ENCODE measurements at regions not wholly inside any gene's neighbourhood (a gene's known extent, or its start where the extent isn't known, plus 50 kb on each side); places are given as distances from the start of the nearest gene placed in this dataset.

DNA sequence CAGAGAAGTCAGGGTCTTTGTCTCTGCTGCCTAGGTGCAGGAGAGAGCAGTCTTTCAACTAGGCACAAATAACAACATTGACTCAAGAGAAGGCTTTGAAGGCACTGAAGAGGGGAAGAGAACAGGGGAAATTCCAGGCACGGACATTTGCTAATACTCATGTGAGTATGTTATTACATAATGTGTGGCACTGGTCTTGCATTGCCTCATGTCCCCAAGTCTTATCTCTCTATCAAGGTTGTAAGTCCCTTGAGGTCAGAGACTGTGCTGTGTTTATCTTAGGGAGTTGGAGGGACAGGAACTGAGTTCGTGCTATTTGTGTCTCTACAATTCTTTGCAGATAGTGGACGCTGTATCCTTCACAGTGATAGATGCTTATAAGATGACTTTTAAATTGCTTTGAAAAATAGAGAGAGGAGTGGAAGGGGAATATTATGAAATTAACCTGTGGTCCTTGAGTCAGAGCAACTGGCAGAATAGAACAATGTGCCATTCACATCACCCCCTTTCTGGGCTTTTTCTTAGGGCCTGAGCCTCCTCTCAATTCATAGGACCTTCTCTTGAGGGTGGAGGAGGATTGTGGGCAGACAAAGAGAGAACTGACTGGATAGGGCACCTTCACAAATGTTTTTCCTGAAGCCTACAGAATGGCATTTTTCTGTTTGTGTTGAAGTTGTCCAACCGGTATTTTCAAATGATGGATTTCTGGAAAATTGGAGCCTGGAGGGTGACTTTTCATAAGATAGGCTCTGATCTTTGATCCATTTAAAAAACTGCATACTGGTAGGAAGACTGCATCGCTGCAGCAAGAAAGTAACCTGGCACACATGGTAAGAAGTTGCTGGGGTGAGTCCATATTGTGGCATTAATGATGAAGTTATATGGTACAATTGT is 96.6 kb upstream of the CXCR4 start:
- no peak for DNase-seq (ENCODE audit: low read depth)

DNA sequence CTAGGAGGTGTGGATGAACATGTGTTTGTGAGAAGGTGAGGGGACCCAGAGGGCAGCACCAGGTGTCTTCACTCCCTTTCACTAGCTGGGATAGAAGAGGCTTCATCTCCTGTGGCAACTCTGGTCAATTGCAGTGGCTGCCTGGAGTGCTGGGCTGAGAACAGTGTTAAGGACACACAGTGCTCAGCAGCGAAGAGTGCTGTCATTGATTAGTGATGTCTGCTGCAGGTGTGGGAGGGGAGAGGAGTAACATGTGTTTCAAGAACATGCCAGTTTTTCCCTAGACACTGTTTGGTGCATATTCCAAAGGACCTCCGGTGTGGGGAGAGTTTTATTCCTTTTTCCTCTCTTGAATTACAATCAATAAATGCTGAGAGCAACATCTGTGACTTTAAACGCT is 95.9 kb upstream of the CXCR4 start:
- H3K4me3 ChIP-seq (ENCODE audit: low read depth, low read length): no peak overlapping the region
- DNase-seq (ENCODE audit: low read depth): no peak

More for the DNA sequence above, 96.6 kb upstream of the CXCR4 start:
- no peak overlapping the region for H3K4me3 ChIP-seq (ENCODE audit: low read depth, low read length)

DNA sequence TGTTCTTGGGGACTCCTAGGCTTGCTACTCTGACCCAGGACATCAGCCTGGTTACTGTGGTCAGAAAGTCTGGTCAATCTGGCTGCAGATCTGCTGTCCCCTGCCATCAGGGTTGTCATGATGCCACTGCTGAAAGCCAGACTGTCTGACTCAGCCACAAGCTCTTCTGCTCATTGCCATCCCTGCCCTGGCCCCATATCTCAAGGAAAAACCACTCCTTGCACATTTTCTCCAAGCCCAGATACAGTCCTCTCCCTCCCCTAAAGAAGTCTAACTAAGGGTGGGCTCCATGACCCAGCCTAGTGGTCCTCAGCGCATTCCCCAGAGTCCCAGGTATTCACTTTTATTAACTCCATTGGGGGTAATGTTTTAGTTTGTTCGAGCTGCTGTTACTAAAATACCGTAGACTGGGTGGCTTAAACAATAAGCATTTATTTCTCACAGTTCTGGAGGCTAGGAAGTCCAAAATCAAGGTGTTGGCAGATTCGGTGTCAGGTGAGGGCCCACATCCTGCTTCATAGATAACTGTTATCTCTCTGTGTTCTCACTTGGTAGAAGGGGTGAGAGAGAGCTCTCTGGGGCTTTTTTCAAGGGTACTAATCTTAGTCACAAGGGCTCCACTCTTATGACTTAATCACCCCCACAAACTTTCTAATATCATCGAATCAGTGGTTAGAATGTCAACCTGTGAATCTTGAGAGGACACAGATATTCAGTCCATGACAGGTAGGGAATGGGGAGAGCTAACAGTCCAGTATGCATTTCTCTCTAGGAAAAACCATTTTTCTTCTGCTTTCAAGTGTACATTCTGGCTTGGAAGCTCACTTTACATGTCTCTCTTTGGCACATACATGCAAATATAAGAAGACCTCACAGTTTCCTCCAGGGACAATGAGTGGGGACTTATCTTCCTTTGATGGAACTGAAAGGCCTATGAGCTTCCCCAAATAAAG is 94.8 kb upstream of the CXCR4 start:
- DNase-seq (ENCODE audit: low read depth): no peak
- no peak overlapping the region for H3K4me3 ChIP-seq (ENCODE audit: low read depth, low read length)

GRCh38 chr2:136211701-136212100 is 93.8 kb upstream of the CXCR4 start:
- DNase-seq (ENCODE audit: low read depth): no peak
- H3K4me3 ChIP-seq (ENCODE audit: low read depth, low read length): no peak overlapping the region

- no peak overlapping the region for H3K4me3 ChIP-seq (ENCODE audit: low read depth, low read length)
These were observed 92.9 kb upstream of the CXCR4 start for GRCh38 chr2:136210822-136211221.

GRCh38 chr2:136210455-136210805 is 92.5 kb upstream of the CXCR4 start:
- no peak overlapping the region for H3K4me3 ChIP-seq (ENCODE audit: low read depth, low read length)
- DNase-seq (ENCODE audit: low read depth): no peak

More at GRCh38 chr2:136210822-136211221, 92.9 kb upstream of the CXCR4 start:
- DNase-seq (ENCODE audit: low read depth): no peak

DNA sequence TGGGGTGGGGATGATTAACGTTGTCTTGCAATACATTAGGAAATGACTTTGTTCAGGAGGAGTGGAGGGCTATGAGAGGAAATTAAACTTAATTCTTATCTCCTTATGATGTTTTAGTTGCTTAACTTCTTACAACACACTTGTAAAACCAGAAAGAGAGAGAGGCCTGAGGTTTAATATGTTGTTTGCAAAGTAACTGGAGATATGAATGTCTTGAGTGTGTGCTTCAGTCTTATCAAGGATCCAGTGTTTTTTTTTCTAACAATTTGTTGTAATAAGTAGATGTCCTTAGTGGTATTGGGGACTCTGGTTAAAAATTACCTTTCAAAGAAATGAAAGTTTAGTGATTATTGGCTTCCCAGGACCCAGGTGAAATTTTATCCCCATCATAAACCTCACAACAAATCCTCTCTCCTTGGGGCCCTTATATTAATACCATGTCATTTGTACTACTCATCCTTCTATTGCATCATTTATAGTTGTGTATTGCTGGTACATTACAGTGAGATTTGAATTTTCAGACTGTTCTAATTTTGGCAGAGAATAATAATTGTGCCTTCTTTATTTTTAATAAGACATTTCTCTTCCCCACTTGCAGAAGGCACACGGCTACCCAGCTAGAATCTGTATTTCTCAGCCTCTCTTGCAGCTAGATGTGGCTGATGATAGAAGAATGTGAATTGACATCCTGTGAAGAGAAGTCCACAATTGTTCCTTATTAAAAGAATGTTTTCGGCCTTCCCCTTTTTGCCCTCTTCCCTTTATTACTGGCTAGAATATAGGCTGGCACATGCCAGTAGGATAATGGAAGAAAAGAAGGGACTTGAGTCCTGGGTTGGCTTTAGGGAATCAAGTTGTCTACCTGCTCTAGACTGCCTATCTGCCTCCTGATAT is 91.9 kb upstream of the CXCR4 start:
- no peak overlapping the region for H3K4me3 ChIP-seq (ENCODE audit: low read depth, low read length)
- DNase-seq (ENCODE audit: low read depth): no peak

- H3K4me3 ChIP-seq (ENCODE audit: low read depth, low read length): no peak overlapping the region
- DNase-seq (ENCODE audit: low read depth): no peak
These were observed 90.9 kb upstream of the CXCR4 start for GRCh38 chr2:136208682-136209420.

GRCh38 chr2:136207665-136208064 is 89.7 kb upstream of the CXCR4 start:
- H3K4me3 ChIP-seq (ENCODE audit: low read depth, low read length): no peak overlapping the region
- DNase-seq (ENCODE audit: low read depth): no peak

DNA sequence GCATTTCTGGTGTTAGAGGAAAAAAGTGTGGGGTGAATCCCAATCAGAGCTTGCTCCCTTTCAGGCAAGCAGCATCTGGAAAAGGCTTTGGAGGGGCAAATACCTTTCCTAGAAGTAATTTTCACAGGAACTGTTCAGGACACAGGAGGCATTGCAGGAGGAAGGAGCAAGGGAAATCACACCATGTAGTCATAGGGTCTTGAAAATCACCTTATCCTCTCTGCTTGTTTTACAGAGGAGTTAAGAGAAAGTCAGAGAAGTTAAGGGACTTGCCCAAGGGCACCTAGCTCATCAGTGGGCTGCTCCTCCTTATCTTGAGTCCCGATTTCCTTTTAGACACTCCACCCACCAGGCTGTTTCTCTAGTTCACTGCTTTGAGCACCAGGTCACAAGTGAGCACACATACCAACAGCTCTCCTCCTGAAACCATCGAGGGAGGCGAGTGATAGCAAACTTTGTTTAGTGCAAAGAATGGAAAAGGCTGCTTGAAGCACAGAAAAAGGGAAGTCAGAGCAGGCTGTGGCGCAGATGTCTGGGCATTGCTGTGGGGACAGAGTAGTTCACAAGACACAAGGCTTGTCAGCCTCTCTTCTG is 89.2 kb upstream of the CXCR4 start:
- no peak for DNase-seq (ENCODE audit: low read depth)

GRCh38 chr2:136206613-136207012 is 88.7 kb upstream of the CXCR4 start:
- H3K4me3 ChIP-seq (ENCODE audit: low read depth, low read length): no peak overlapping the region
- DNase-seq (ENCODE audit: low read depth): no peak

More for the DNA sequence above, 89.2 kb upstream of the CXCR4 start:
- H3K4me3 ChIP-seq (ENCODE audit: low read depth, low read length): no peak overlapping the region

GRCh38 chr2:136205615-136206014 is 87.7 kb upstream of the CXCR4 start:
- H3K4me3 ChIP-seq (ENCODE audit: low read depth, low read length): no peak overlapping the region
- no peak for DNase-seq (ENCODE audit: low read depth)

GRCh38 chr2:136204971-136205370 is 87.0 kb upstream of the CXCR4 start:
- H3K4me3 ChIP-seq (ENCODE audit: low read depth, low read length): no peak overlapping the region
- DNase-seq (ENCODE audit: low read depth): no peak

DNA sequence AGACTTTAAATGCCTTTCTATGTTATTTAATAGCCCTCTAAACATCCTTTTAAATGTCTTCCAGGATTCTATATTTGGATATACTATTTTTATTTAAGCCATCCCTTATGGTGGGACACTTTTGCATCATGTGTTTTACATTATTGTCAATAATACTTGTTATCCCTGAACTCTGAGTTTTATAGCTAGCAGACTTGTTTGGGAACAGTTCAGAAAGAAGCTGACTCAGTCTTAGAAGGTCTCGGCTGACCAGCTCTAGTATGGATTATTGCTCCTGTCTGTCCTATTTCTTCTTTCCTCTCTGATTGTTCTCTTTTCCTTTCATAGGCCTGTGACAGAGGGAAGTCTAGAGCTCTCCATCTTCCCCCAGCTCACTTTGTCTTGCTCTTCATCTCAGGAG is 77.3 kb upstream of the CXCR4 start:
- H3K4me3 ChIP-seq (ENCODE audit: low read depth, low read length): no peak overlapping the region

DNA sequence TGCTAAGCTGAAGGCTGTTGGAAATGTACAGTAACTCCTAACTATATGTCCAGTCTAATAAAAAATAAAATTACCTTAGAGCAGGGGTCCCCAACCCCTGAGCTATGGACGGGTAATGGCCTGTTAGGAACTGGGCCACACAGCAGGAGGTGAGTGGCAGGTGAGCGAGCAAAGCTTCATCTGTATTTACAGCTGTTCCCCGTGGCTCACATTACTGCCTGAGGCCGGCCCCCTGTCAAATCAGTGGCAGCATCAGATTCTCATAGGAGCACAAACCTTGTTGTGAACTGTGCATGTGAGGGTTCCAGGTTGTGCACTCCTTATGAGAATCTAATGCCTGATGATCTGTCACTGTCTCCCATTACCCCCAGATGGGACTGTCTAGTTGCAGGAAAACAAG is 73.1 kb upstream of the CXCR4 start:
- no peak overlapping the region for H3K4me3 ChIP-seq (ENCODE audit: low read depth, low read length)
- no peak for DNase-seq (ENCODE audit: low read depth)

More for the DNA sequence above, 77.3 kb upstream of the CXCR4 start:
- DNase-seq (ENCODE audit: low read depth): no peak

DNA sequence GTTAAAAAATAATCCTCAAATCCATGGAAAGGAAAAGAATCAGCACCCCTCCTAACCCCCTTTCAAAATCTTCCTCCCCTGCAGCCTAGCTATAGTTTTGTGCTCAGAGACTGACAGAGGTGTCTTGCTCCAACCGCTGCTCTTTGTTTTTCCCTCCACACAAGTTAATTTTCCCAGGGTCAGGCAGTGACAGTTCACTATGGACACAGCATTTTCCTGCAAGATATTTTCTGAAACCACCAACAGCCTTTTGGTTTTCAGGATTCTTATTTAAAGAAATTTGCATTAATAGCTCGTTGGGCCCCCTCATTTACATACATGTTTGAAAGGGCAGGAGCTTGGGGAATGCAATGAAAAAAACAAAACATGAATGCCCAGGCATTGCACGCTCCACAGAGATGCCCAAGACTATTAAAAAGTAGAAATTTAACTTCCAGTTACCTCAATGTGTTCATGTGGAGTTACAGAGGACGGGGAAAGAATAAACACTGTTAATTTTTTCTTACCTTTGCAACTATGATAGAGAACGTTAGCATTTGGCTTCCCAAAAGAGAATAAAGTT is 71.4 kb upstream of the CXCR4 start:
- no peak for DNase-seq (ENCODE audit: low read depth)
- H3K4me3 ChIP-seq (ENCODE audit: low read depth, low read length): no peak overlapping the region

GRCh38 chr2:136188086-136188485 is 70.1 kb upstream of the CXCR4 start:
- no peak overlapping the region for H3K4me3 ChIP-seq (ENCODE audit: low read depth, low read length)
- DNase-seq (ENCODE audit: low read depth): no peak
